ENCODE measurements at regions not wholly inside any gene's neighbourhood (a gene's known extent, or its start where the extent isn't known, plus 50 kb on each side); places are given as distances from the start of the nearest gene placed in this dataset.

DNA sequence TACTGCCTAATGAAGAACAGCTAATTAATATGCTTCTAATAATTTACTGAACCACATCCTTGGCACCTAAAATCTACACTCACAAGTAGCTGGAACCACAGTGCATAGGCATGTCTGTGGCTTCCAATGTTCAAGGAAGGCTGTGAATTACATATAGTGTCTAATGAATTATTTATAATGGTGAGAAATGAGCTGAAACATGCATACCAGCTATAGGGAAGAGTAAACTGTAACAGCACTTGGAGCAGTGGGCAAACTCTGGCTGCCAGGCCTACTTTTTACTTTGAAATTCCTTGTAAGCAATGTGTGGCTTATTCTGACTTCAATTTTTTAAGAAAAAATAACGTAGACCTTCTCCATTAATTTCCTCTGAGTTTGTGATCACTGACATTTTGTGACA is 953.2 kb upstream of the CDH8 start:
- FAIRE-seq (no peak), DNase-seq (ENCODE audit: low read depth) (no peak)
- Histone ChIP-seq H3K36me3 (ENCODE audit: control insufficient read depth, insufficient read depth, low read length) (no peaks in the 10 kb centered on the region), H3K4me3 (ENCODE audit: low read depth, low read length) (no peak overlapping the region), H3K27me3 (ENCODE audit: control insufficient read depth, insufficient read depth, low read length) (no peaks in the 10 kb centered on the region)
- TF ChIP-seq CTCF (IDR thresholded peaks at IDR 0.05; ENCODE audit: insufficient read depth, low read length, severe bottlenecking) = no peak

- no peak for TF ChIP-seq CTCF (IDR thresholded peaks at IDR 0.05; ENCODE audit: insufficient read depth, low read length, severe bottlenecking)
- Histone ChIP-seq H3K4me3 (ENCODE audit: low read depth, low read length) (no peak overlapping the region), H3K27me3 (ENCODE audit: control insufficient read depth, insufficient read depth, low read length) (no peaks in the 10 kb centered on the region), H3K36me3 (ENCODE audit: control insufficient read depth, insufficient read depth, low read length) (no peaks in the 10 kb centered on the region)
- FAIRE-seq = no peak
- DNase-seq (ENCODE audit: low read depth) = no peak
Measured at GRCh38 chr16:62985722-62986121, 949.5 kb upstream of the CDH8 start.

- no peaks in the 10 kb centered on the region for H3K27me3 ChIP-seq (ENCODE audit: control insufficient read depth, insufficient read depth, low read length)
- no peaks in the 10 kb centered on the region for H3K36me3 ChIP-seq (ENCODE audit: control insufficient read depth, insufficient read depth, low read length)
- FAIRE-seq (no peak), DNase-seq (ENCODE audit: low read depth) (peak; percentile 11)
- no peak overlapping the region for H3K4me3 ChIP-seq (ENCODE audit: low read depth, low read length)
- TF ChIP-seq CTCF (IDR thresholded peaks at IDR 0.05; ENCODE audit: insufficient read depth, low read length, severe bottlenecking) = no peak
Measured at GRCh38 chr16:62978451-62978850, 942.2 kb upstream of the CDH8 start.

DNA sequence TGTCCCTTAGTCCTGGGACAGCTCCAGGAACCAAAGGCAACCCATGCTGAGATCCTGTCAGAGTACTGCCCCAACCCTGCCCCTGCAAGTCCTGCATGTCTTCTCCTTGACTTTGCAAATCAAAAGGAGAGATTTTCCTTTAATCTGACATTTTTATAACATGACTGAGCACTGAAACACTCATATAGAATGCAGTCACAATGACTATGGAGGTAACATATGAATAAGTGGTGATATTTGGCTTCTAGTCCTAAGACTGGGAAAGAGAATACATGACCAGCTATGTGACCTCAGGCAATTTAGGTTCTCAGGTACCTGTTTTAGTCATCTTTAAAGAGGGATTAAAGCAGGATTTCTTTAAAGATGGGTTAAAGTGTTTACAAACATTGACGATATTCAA is 941.6 kb upstream of the CDH8 start:
- FAIRE-seq (no peak), DNase-seq (ENCODE audit: low read depth) (peak; percentile 30)
- TF ChIP-seq CTCF (IDR thresholded peaks at IDR 0.05; ENCODE audit: insufficient read depth, low read length, severe bottlenecking) = no peak
- no peaks in the 10 kb centered on the region for H3K27me3 ChIP-seq (ENCODE audit: control insufficient read depth, insufficient read depth, low read length)
- H3K36me3 ChIP-seq (ENCODE audit: control insufficient read depth, insufficient read depth, low read length) = no peaks in the 10 kb centered on the region
- no peak overlapping the region for H3K4me3 ChIP-seq (ENCODE audit: low read depth, low read length)

DNA sequence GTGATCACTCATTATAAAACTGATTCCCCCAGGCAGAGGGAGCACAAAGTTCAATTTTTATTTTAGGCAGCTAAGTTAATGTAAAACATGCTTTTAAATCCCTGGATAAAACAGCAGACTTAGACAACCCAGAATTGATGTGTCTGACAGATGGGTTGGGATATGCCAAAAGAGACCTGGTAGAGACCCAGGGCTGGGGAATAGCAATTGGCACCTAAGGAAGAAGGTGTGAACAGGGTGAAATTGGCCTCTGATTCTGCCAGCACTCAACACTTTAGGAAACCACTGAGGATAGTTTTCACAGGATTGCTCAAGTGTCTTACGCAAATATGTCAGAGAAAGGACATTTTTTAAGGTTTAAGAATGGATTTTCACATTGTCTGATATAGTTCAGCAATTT is 938.2 kb upstream of the CDH8 start:
- no peak overlapping the region for H3K4me3 ChIP-seq (ENCODE audit: low read depth, low read length)
- DNase-seq (ENCODE audit: low read depth) (no peak), FAIRE-seq (no peak)
- TF ChIP-seq CTCF (IDR thresholded peaks at IDR 0.05; ENCODE audit: insufficient read depth, low read length, severe bottlenecking) = no peak
- H3K27me3 ChIP-seq (ENCODE audit: control insufficient read depth, insufficient read depth, low read length) = no peaks in the 10 kb centered on the region
- no peaks in the 10 kb centered on the region for H3K36me3 ChIP-seq (ENCODE audit: control insufficient read depth, insufficient read depth, low read length)

DNA sequence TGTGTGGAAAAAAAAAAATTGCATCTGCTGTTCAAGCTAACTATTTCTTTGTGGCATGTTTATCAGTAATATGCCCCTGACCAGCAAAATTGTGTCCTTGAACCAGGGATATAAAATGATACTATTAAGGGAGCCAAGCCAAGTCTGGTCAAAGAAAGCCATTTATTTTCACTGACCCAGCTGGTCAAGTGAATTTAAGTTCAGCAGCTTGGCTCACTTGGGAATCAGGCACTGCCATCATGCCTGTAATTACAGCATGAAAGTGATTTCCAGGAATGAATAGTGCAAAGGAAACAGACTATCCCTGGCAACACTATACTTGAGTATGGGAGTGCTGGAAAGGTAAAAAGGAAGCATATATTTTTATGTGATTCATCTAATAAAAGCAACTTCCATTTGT is 934.6 kb upstream of the CDH8 start:
- DNase-seq (ENCODE audit: low read depth) (no peak), FAIRE-seq (no peak)
- H3K27me3 ChIP-seq (ENCODE audit: control insufficient read depth, insufficient read depth, low read length) = no peaks in the 10 kb centered on the region
- no peak for TF ChIP-seq CTCF (IDR thresholded peaks at IDR 0.05; ENCODE audit: insufficient read depth, low read length, severe bottlenecking)
- H3K4me3 ChIP-seq (ENCODE audit: low read depth, low read length) = no peak overlapping the region
- H3K36me3 ChIP-seq (ENCODE audit: control insufficient read depth, insufficient read depth, low read length) = no peaks in the 10 kb centered on the region

Data from bronchial epithelial cell (primary cell).